Esophagus squamous epithelium (tissue), 4 donors: ENCODE measurements at regions not wholly inside any gene's neighbourhood (a gene's known extent, or its start where the extent isn't known, plus 50 kb on each side); places are given as distances from the start of the nearest gene placed in this dataset.

ENCODE experiments used
- CTCF ChIP-seq, 6 experiments: fragments of 450-650 bp in 4 of 6; fragments of 200-600 bp in 2 of 6; sonication (generic) in 2 of 6; IDR thresholded peaks; one replicate each; pipeline ENCODE4 v1.5.1; 2016 to 2019; ENCODE audit warnings: antibody characterized with exemption in 6 of 6, mild to moderate bottlenecking in 4 of 6, moderate library complexity in 4 of 6
- POLR2A ChIP-seq, 4 donors: fragments of 450-650 bp; IDR thresholded peaks; one replicate each; pipeline ENCODE4 v1.6.1; 2017; ENCODE audit warnings: antibody characterized with exemption in 4 of 4, mild to moderate bottlenecking in 4 of 4, moderate library complexity in 3 of 4

- TF ChIP-seq CTCF (IDR thresholded peaks at IDR 0.05), result no peak
- no peak for TF ChIP-seq POLR2A (IDR thresholded peaks at IDR 0.05)
Observed at GRCh38 chr5:109938453-109938852, 248.7 kb downstream of the MAN2A1 start.
